GM20000 (cell line): ENCODE measurements at regions not wholly inside any gene's neighbourhood (a gene's known extent, or its start where the extent isn't known, plus 50 kb on each side); places are given as distances from the start of the nearest gene placed in this dataset.

Experiments
- DNase-seq: peaks from one replicate; pipeline ENCODE4 v3.0.0; 2012; ENCODE audit warnings: low spot score
- CTCF ChIP-seq: IDR thresholded peaks from 2 replicates; pipeline ENCODE4 v1.5.1; 2012; ENCODE audit warnings: mild to moderate bottlenecking, control low read depth; ENCODE audit errors: extremely low read depth, missing control alignments

GRCh38 chr1:31523769-31524168 is 52.5 kb upstream of the TINAGL1 start:
- TF ChIP-seq CTCF = no peak
- DNase-seq = no peak

GRCh38 chr1:31524186-31524901 is 52.0 kb upstream of the TINAGL1 start:
- TF ChIP-seq CTCF = no peak
- DNase-seq = no peak
